ENCODE measurements at regions not wholly inside any gene's neighbourhood (a gene's known extent, or its start where the extent isn't known, plus 50 kb on each side); places are given as distances from the start of the nearest gene placed in this dataset.

- no peak for DNase-seq
Observed at GRCh38 chr11:10945196-10945595, 87.3 kb upstream of the ZBED5 start.

DNA sequence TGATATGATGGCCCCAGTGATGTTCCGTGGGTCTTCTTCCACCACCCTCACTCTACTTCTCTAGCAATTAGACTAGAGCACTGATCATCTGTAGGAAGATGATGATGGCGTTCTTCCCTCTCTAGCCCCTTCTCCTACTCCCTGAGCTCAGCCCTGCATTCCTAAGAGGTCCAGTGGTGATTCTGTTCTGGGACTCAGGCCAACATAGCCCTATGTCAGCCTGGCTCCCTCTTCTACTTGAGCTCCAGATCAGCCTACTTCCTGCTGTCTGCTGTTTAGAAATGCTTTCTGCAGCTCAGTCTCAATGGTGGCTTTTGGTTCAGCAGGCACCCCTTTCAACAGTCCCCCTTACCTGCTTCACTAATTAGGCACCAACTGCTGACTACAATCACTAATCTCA lies 86.1 kb upstream of the ZBED5 start:
- DNase-seq = no peak

GRCh38 chr11:10942620-10943019 lies 84.8 kb upstream of the ZBED5 start:
- no peak for DNase-seq

DNA sequence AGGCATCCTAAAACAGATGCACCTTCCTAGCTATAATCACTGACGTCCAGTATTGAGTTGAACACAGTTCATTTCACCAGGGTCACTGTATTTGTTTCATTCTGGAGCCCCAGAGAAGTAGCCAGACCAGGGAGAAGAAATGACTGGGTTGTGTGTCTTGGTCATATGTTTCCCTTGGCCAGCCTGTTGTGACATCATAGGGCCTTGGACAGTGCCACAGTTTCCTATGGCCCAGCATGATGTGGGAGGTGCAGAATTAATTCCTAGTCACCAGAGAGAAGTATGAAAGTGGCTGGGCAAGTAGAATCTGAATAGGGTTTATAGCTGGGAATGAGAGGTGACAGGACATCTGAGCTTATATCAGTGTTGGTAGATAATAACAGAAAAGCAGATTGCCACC lies 84.0 kb upstream of the ZBED5 start:
- no peak for DNase-seq

- no peak for DNase-seq
Observed at GRCh38 chr11:10941414-10941813, 83.6 kb upstream of the ZBED5 start.

DNA sequence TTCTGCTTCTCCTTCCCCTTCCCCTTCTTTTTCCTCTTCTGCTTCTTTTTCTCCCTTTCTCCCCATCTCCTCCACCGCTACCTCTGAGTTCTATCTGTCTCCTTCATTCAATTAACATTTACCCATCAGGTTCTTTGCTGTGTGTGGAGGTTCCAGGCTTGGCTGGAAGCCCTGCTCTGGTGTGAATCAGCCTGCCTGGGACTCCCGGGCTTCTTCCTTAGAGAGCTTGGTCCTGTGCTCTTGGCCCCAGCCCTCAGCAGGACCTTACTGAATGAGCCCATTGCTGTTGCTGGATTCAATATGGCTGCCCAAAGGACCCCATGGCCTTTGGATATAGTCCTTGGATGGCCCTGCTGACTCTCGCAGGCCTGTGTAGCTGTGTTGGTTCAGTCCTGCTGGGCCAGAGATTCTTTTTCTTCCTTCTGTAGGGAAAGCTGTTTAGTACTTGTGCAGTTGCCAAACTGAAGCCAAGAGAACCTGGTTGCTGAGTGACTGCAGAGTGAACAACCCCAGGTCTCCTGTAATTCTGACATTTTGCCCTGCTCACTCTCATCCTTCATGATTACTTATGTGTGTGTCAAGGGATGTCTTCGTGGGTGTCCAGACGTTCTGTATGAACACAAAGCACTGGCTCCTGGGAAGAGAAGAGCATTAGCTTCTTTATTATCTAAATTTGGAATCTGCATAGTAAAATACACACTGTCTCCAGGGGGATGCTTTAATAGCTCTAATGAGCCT lies 81.0 kb upstream of the ZBED5 start:
- DNase-seq = no peak

DNA sequence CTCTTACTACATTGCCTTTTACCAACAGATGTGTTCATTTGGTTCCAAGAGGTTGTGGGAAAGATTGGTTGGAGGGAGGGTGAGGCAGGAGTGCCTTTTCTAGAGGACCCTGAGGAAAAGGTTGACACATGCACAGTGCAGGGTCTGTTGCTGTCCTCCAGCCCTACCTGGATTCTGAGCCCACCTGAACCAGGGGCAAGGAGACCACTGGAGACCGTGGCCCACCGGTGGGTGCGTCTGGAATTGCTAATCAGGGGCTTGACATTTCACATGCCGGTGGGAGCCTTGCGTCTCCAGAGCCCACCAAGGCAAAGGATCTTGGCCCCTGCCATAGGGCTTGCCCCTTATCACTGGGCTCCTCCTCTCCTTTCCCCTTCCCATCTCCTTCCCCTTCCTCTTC lies 80.4 kb upstream of the ZBED5 start:
- DNase-seq = no peak

DNA sequence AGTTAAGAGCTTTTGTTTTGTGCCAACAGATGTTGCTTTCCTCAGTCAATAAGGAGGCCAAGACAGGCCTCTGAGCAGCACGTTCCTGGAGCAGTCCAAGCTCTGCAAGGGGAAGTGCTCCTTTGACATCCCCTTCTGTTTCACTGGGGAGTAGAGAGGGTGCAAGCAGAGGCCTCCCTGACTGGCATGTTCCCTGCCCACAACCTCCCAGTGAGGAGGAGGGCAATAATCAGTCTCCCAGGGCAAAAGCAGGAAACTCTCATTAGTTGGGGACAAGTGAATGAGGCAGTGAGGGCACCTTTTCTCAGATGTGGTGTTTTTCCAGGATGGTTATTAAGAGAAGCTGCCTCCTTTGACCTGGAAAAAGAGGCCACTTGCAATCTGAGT lies 79.5 kb upstream of the ZBED5 start:
- DNase-seq = no peak

GRCh38 chr11:10936626-10937384 lies 79.0 kb upstream of the ZBED5 start:
- DNase-seq = no peak

DNA sequence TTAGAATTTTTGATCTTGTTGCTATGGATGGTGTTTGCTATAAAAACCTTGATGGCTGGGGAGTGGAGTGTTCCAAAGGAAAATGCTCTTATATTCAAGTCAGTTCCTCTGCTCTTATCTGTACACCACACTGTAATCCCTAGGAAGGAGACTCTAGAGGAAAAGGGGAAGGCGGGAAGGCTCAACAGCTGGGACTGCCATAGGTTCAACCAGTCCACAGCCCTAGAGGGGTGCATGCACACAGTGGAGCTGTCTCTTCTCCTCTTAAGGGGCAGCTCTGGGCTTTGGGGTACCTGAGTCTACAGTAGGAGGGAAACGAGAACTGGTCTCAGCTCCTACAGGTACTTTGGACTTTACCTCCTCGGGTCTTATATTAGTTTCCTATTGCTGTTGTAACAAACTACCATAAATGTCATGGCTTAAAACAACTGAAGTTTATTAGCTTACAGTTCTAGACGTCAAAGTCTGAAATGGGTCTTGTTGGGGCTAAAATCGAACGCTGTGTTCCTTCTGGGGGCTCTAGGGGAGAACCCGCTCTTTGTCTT lies 77.2 kb upstream of the ZBED5 start:
- no peak for DNase-seq

GRCh38 chr11:10934293-10934860 lies 76.5 kb upstream of the ZBED5 start:
- DNase-seq = no peak

DNA sequence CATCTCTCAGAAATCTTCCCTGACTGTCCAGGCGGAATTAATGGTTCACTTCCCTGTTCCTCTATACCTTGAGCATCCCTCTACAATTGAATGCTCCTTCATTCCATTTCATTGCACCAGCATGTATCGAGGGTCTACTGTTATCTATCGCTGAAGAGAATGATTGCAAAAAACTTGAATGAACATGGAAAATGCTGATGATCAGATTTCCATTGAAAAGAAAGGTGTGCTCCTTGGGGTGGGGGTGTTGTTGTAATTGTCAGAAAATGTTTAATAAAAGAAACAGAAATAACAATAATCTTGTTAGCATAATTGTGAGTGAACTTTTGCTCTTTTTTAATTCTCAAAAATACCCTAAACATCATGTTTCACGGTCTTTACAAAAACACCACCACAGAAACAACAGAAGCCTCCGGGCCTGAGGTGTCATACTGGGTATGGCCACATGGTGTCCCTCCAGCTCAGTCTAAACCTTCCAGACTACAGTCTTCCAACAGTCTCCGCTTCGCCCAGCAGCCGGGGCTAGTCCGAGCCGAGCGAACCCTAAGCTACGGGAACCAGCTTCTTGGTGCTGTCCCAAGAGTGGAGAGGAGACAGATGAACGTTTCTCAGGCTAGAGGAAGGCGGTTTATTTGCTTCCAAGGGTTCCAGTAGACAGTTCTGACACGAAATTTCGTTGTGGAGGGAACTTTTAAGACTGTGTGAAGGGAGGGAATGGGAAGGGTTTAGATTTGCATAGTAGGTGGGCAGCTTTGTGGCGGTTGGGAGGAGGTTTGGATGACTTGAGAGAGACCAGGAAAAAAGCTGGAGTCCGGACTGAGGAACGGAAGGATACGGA lies 75.8 kb upstream of the ZBED5 start:
- peak; percentile 92 for DNase-seq

GRCh38 chr11:10932976-10933375 lies 75.1 kb upstream of the ZBED5 start:
- DNase-seq = no peak

DNA sequence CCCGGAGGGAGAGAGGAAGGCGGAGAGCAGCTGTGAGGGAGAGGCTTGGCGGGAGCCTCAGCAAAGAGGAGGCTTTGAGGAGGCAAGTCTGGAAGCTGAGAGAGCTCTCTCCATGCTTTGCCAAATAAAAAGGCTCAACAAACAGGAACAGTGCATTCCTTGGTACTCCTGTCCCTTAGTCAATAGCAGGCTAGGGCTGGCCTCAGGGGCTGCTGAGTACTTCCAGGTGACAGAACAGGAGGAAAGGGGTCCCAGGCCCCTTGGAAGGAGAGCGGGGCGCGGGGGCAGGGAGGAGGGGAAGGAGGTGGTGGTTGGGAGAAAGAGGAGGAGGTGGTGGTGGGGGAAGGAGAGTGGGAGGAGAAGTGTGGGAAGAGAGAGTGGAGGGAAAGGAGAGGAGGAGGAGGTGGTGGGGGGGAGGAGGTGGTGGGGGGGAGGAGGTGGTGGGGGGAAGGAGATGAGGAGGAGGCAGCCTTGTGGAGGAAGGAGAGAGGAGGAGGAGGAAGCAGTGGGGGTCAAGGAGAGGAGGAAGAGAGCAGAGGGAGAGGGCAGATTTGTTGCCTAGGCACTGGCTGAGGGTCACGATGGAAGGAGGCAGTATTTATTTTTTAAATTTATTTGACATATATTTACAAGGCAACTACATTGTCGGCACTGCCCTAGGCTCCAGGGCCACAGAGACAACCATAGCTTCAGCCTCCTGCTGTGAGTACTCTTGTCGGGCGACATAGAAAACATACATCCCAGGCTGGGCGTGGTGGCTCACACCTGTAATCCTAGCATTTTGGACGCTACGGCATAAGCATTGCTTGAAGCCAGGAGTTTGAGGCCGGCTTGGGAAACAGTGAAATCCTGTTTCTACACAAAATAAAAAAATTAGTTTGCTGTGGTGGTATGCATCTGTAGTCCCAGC lies 74.2 kb upstream of the ZBED5 start:
- no peak for DNase-seq

DNA sequence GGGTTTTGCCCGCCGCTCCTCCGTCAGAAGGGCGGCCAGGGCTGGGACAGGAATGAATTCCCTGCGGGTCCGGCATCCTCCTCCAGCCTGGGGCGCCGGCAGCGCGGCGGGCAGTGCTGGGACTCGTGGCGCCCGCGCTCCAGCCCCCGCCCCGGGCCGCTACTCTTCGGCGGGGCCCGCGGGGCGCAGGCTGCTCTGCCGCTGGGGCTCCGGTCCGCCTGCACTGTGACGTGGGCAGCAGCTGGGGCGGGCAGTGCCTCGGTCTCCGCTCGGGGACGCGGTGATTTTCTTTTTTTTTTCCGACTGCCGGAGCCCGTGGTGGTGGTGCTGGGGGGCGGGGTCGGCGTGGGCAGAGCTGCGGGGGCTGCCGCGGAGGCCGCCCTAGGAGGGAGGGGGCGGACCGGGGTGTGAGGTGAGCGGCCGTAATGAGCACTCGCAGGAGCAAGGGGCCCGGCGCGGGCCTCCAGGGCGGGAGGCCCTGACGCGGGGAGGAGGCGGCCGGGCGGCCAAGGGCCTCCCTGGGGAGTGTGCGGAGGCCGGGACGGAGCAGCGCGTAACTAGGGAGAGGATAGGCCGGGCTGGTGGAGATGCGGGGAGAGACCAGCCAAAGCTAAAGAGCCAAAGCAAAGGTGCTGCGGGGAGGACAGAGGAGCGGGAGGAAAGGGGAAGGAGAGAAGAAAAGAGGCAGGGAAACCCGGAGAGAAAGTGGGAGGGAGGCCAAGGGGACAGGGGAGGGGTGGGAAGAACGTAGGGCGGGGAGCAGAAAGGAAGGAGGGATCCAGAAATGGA lies 73.3 kb upstream of the ZBED5 start:
- DNase-seq = peak; percentile 78

DNA sequence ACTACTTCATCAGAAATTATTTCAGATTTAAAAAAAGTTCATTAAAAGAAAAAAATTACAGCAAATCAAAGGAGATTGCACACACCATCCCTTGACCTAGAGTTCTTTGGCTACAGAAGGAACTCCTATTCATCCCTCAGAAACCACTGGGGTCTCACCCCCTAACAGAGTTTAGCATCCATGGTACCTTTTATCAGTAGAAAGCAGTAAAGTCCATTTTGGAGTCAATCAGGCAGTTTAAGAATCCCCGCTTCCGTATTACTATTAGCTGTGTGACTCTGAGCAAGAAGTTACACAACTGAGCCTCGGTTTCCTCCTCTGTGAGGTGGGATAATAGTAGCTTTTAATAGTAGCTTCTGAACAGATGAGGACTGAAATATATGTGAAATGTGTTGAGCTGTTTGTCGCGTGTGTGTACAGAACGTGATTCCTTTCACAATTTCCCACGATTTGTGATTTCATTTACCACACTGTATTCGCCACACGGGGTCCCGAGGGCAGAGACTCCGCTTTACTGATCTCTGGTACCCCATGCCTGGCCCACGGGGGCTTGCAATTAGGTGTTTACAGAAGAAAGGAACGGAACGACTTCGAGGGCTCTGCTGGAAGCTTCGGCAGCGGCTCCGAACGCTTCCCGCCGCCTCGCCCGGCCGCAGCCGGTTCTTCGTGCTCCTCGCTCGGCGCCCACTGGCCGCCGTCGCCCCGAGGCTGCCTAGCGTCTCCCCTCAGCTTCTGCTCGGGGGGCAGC lies 72.5 kb upstream of the ZBED5 start:
- DNase-seq = peak; percentile 64

- DNase-seq = no peak
Observed at GRCh38 chr11:10927538-10927937, 69.7 kb upstream of the ZBED5 start.

DNA sequence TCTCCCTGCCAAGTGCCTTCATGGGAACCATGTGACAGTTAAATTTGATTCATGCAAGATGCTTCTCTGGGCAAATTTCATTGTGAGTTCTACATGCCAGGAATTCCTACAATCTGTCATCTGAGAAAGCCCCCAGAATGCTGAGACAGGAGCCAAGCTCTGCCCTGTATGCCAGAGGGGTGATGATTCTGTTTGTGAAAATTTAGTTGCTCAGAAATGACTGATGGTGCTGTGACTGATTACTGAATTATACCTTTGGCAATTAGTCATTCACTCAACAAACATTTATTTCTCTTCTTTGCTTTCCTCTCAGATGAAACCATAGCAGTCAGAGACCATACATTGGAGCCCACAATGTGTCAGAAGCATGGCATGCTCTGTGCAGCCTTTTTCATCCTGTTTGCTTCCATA lies 69.0 kb upstream of the ZBED5 start:
- no peak for DNase-seq

DNA sequence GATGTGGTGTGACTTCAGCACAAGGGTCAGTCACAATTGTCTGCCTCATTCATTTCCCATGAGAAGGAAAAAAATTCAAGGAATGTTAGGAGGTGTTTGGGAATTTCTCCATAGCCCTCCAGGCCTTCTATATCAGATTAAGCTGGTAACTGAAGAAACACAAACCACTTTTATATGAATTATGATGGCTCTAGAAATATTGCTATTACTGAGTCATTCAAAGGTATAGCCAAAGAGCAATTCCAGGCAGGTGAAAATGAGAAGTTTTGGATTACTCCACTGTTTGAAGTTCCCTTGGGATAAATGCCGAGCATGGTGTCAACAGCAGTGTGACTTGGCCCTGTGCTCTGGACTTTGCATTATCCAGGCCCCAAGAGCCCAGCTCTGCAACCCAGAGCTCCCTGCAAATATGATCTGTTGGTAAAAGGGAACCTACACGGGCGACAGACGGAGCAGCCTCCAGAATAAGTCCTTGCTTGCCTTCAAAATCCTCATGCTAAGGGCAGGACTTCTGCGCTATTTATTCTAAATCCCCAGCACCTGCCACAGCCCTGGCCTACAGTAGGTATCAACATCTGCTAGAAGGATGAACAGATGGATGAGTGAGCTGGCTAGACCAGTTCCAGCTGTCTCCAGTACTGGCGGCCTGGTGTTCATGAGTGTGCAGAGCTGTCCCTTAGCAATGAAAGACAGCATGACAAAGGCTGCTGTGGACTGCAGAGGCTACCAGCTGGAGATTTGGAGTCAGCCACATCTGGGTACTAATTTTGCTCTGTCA lies 67.5 kb upstream of the ZBED5 start:
- DNase-seq = no peak

DNA sequence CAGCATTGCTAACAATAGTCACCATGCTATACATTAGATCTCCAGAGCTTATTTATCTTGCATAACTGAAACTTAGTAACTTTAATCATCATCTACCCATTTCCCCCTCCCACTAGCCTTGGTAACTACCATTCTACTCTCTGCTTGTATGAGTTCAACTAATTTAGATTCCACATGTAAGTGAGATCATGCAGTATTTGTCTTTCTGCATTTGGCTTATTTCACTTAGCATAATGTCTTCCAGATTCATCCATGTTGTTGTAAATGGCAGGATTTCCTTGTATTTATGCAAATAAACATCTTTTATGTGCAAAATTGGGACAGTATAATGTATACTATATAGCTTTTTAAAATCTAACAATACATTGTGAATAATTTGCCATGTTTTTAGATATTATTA lies 66.0 kb upstream of the ZBED5 start:
- DNase-seq = no peak

Measured in activated effector memory CD4-positive, alpha-beta T cell treated with anti-CD3 and anti-CD28 coated beads, Interleukin-2, amount 50 U/mL, for 16 hours (primary cell).